Panc1 (cell line): ENCODE measurements at regions not wholly inside any gene's neighbourhood (a gene's known extent, or its start where the extent isn't known, plus 50 kb on each side); places are given as distances from the start of the nearest gene placed in this dataset.

Source experiments
- ATAC-seq: fragments of 200-7000 bp; cut with Tn5 transposase; 2 replicates; pipeline ENCODE4 v1.9.1; 2020; ENCODE audit warnings: mild to moderate bottlenecking, moderate library complexity
- BruUV-seq: library from RNA; stranded (reverse); fragments of 400-500 nt; replicated peaks from 2 replicates; lab custom pipeline; 2021; lab: Mats Ljungman, UMichigan
- CTCF ChIA-PET: fragments of 300-600 bp; sonication (Branson Sonifier 250); formaldehyde crosslinking; loops from one replicate; lab custom pipeline; 2022; ENCODE audit warnings: antibody characterized with exemption; lab: Charles Lee
- POLR2A ChIA-PET: fragments of 300-600 bp; sonication (Branson Sonifier 250); formaldehyde crosslinking; loops from one replicate; lab custom pipeline; 2022; ENCODE audit warnings: antibody characterized with exemption; lab: Charles Lee
- DNase-seq: peaks from one replicate; pipeline ENCODE4 v3.0.0-alpha.2; 2010; ENCODE audit warnings: low read depth, low spot score
- H3K27ac ChIP-seq: 2 replicates; pipeline ENCODE4 v1.5.1; 2011; ENCODE audit warnings: mild to moderate bottlenecking, low read length, inconsistent platforms
- H3K27me3 ChIP-seq: fragments of 200-500 bp; sonication (Bioruptor generic); 2 replicates; pipeline ENCODE4 v1.6.0; 2014; ENCODE audit warnings: low read length, inconsistent platforms; ENCODE audit not compliant: control insufficient read depth, insufficient read depth
- H3K36me3 ChIP-seq: fragments of 200-500 bp; sonication (Bioruptor generic); 2 replicates; pipeline ENCODE4 v1.5.1; 2014; ENCODE audit warnings: inconsistent platforms, mild to moderate bottlenecking, low read length, moderate library complexity; ENCODE audit not compliant: control insufficient read depth, insufficient read depth
- H3K4me1 ChIP-seq: 2 replicates; pipeline ENCODE4 v1.5.1; 2011; ENCODE audit warnings: inconsistent platforms, mild to moderate bottlenecking, low read length, moderate library complexity; ENCODE audit not compliant: control insufficient read depth, insufficient read depth
- H3K4me3 ChIP-seq, 2 experiments: 2 replicates each; pipeline ENCODE4 v1.5.1; 2011 to 2012; ENCODE audit warnings: low read depth in 2 of 2, low read length in 2 of 2, mild to moderate bottlenecking in 2 of 2, inconsistent platforms in 1 of 2, moderate library complexity in 1 of 2
- H3K9me3 ChIP-seq: fragments of 200-500 bp; sonication (Bioruptor generic); 2 replicates; pipeline ENCODE4 v1.5.1; 2014; ENCODE audit warnings: low read depth, mild to moderate bottlenecking, inconsistent platforms, low read length, moderate library complexity; ENCODE audit not compliant: control insufficient read depth, insufficient read depth
- POLR2AphosphoS5 ChIP-seq: IDR thresholded peaks from 2 replicates; pipeline ENCODE4 v1.6.1; 2012; ENCODE audit warnings: mild to moderate bottlenecking, low read depth, low read length, moderate library complexity
- REST ChIP-seq, 2 experiments: IDR thresholded peaks; 2 replicates each; pipeline ENCODE4 v1.6.1; 2011 to 2012; ENCODE audit warnings: low read depth in 2 of 2, control low read depth in 1 of 2, low read length in 1 of 2, mild to moderate bottlenecking in 1 of 2, moderate library complexity in 1 of 2; ENCODE audit not compliant: insufficient read depth in 1 of 2
- SIN3A ChIP-seq: IDR thresholded peaks from 2 replicates; pipeline ENCODE4 v1.6.1; 2012; ENCODE audit warnings: low read depth, mild to moderate bottlenecking, low read length, moderate library complexity, borderline replicate concordance; ENCODE audit not compliant: insufficient read depth
- TCF7L2 ChIP-seq: IDR thresholded peaks from 2 replicates; pipeline ENCODE4 v1.6.1; 2011; ENCODE audit warnings: mild to moderate bottlenecking, low read depth, low read length, inconsistent platforms
- in situ Hi-C: cut with HindIII; loops from 2 replicates; pipeline ENCODE4 v1.10.0; 2016; ENCODE audit warnings: low sequenced_read_pairs, low pct_unique_long_range_greater_than_20kb
- intact Hi-C: fragments of 100-400 bp; cut with micrococcal nuclease; formaldehyde crosslinking; loops from one replicate; pipeline ENCODE4 v1.10.0; 2022; ENCODE audit not compliant: unreplicated experiment
- TF ChIP-seq, protein P1 (sequence below): fragments of 450-650 bp; IDR thresholded peaks from 2 replicates; pipeline ENCODE4 v1.5.1; 2017; ENCODE audit warnings: mild to moderate bottlenecking

GRCh38 chr6:50905297-50905696, 86.6 kb downstream of the TFAP2B start:
- ATAC-seq: no peak
- ChIA-PET POLR2A (no interaction called here), CTCF (no interaction called here)
- Histone ChIP-seq H3K4me1 (no peaks in the 10 kb centered on the region), H3K36me3 (no peaks in the 10 kb centered on the region), H3K27ac (no peak overlapping the region), H3K4me3 (no peak overlapping the region), H3K27me3 (no peaks in the 10 kb centered on the region), H3K9me3 (no peaks in the 10 kb centered on the region)
- in situ Hi-C loops (no loop called here), intact Hi-C loops (no loop called here)
- DNase-seq: no peak
- BruUV-seq: no TSS peak
- TF ChIP-seq POLR2AphosphoS5: no peak
- TF ChIP-seq SIN3A: no peak
- TF ChIP-seq, protein P1, sequence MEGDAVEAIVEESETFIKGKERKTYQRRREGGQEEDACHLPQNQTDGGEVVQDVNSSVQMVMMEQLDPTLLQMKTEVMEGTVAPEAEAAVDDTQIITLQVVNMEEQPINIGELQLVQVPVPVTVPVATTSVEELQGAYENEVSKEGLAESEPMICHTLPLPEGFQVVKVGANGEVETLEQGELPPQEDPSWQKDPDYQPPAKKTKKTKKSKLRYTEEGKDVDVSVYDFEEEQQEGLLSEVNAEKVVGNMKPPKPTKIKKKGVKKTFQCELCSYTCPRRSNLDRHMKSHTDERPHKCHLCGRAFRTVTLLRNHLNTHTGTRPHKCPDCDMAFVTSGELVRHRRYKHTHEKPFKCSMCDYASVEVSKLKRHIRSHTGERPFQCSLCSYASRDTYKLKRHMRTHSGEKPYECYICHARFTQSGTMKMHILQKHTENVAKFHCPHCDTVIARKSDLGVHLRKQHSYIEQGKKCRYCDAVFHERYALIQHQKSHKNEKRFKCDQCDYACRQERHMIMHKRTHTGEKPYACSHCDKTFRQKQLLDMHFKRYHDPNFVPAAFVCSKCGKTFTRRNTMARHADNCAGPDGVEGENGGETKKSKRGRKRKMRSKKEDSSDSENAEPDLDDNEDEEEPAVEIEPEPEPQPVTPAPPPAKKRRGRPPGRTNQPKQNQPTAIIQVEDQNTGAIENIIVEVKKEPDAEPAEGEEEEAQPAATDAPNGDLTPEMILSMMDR: no peak
- no peak for TF ChIP-seq REST (IDR thresholded peaks at IDR 0.05; ENCODE audit: insufficient read depth in 1 of 2, low read depth in 2 of 2, low read length in 1 of 2)
- no peak for TF ChIP-seq TCF7L2

GRCh38 chr6:50907565-50907964, 88.9 kb downstream of the TFAP2B start:
- H3K9me3 ChIP-seq: peaks cover 3% of the 10 kb centered on the region; the same call in 1 of the 2 replicates
- intact Hi-C loops (no loop called here), in situ Hi-C loops (no loop called here)
- CTCF ChIA-PET: no interaction called here
- no peak for DNase-seq
- POLR2A ChIA-PET: no interaction called here
- no peak for ATAC-seq
- H3K36me3 ChIP-seq: no peaks in the 10 kb centered on the region
- TF ChIP-seq, protein P1: no peak
- no peak for TF ChIP-seq TCF7L2
- no peak for TF ChIP-seq SIN3A
- TF ChIP-seq POLR2AphosphoS5: no peak
- no peak for TF ChIP-seq REST (IDR thresholded peaks at IDR 0.05; ENCODE audit: insufficient read depth in 1 of 2, low read depth in 2 of 2, low read length in 1 of 2)
- BruUV-seq: no TSS peak
- H3K4me1 ChIP-seq: no peaks in the 10 kb centered on the region
- no peak overlapping the region for H3K4me3 ChIP-seq
- no peaks in the 10 kb centered on the region for H3K27me3 ChIP-seq
- H3K27ac ChIP-seq: no peak overlapping the region
